Cardiac muscle cell (in vitro differentiated cells and primary cell): ENCODE measurements at regions not wholly inside any gene's neighbourhood (a gene's known extent, or its start where the extent isn't known, plus 50 kb on each side); places are given as distances from the start of the nearest gene placed in this dataset.

ENCODE experiments used
- DNase-seq, 2 donors: peaks; one replicate each; pipeline versions ENCODE4 v3.0.0 to v3.0.0-alpha.2; 2010 to 2017; ENCODE audit warnings: low read depth in 1 of 2, low spot score in 1 of 2
- H3K27ac ChIP-seq: fragments of 200-600 bp; sonication (generic); 2 replicates; pipeline ENCODE4 v1.5.1; 2016
- H3K27me3 ChIP-seq: fragments of 200-600 bp; sonication (generic); 2 replicates; pipeline ENCODE4 v1.6.0; 2016; ENCODE audit warnings: control low read depth
- H3K36me3 ChIP-seq: fragments of 200-600 bp; sonication (generic); 2 replicates; pipeline ENCODE4 v1.5.1; 2016; ENCODE audit warnings: control low read depth
- H3K4me1 ChIP-seq: fragments of 200-600 bp; sonication (generic); 2 replicates; pipeline ENCODE4 v1.8.1; 2017; ENCODE audit warnings: low read depth, mild to moderate bottlenecking, mixed run types
- H3K4me3 ChIP-seq: fragments of 200-600 bp; sonication (generic); 2 replicates; pipeline ENCODE4 v1.5.1; 2016; ENCODE audit warnings: mild to moderate bottlenecking
- H3K9me3 ChIP-seq: fragments of 200-600 bp; sonication (generic); 2 replicates; pipeline ENCODE4 v1.5.1; 2017; ENCODE audit warnings: low read depth, mild to moderate bottlenecking, control low read depth
- CTCF ChIP-seq: IDR thresholded peaks from 2 replicates; pipeline ENCODE4 v1.5.1; 2012; ENCODE audit warnings: low read depth, mild to moderate bottlenecking, low read length

GRCh38 chr13:79910875-79911540 is 429.9 kb downstream of the SPRY2 start:
- DNase-seq = peak in 1 of 2 donors; percentile 47

GRCh38 chr13:79909644-79910043 is 428.7 kb downstream of the NDFIP2 start:
- DNase-seq = no peak
- peaks cover 11% of the 10 kb centered on the region for H3K4me1 ChIP-seq
- TF ChIP-seq CTCF = no peak
- no peaks in the 10 kb centered on the region for H3K9me3 ChIP-seq
- no peaks in the 10 kb centered on the region for H3K27me3 ChIP-seq
- no peaks in the 10 kb centered on the region for H3K36me3 ChIP-seq
- H3K27ac ChIP-seq = no peak overlapping the region
- no peak overlapping the region for H3K4me3 ChIP-seq

More at GRCh38 chr13:79910875-79911540, 429.9 kb downstream of the SPRY2 start:
- H3K27ac ChIP-seq = peak overlapping the region; percentile 23
- no peaks in the 10 kb centered on the region for H3K9me3 ChIP-seq
- no peak overlapping the region for H3K4me3 ChIP-seq
- no peaks in the 10 kb centered on the region for H3K36me3 ChIP-seq
- no peak for TF ChIP-seq CTCF
- H3K27me3 ChIP-seq = no peaks in the 10 kb centered on the region
- peaks cover 11% of the 10 kb centered on the region for H3K4me1 ChIP-seq

- H3K27me3 ChIP-seq = no peaks in the 10 kb centered on the region
- H3K9me3 ChIP-seq = no peaks in the 10 kb centered on the region
- DNase-seq = no peak
- peaks cover 11% of the 10 kb centered on the region for H3K4me1 ChIP-seq
- no peak overlapping the region for H3K27ac ChIP-seq
- no peak for TF ChIP-seq CTCF
- no peaks in the 10 kb centered on the region for H3K36me3 ChIP-seq
- H3K4me3 ChIP-seq = no peak overlapping the region
Measured at GRCh38 chr13:79908381-79908780, 427.4 kb downstream of the NDFIP2 start.

GRCh38 chr13:79907527-79907926 is 426.6 kb downstream of the NDFIP2 start:
- no peak for TF ChIP-seq CTCF
- no peak overlapping the region for H3K4me3 ChIP-seq

GRCh38 chr13:79906345-79906744 is 425.4 kb downstream of the NDFIP2 start:
- Histone ChIP-seq H3K27me3 (no peaks in the 10 kb centered on the region), H3K4me3 (no peak overlapping the region), H3K4me1 (peaks cover 6% of the 10 kb centered on the region), H3K9me3 (no peaks in the 10 kb centered on the region), H3K36me3 (no peaks in the 10 kb centered on the region), H3K27ac (no peak overlapping the region)
- no peak for DNase-seq
- TF ChIP-seq CTCF = no peak

More at GRCh38 chr13:79907527-79907926, 426.6 kb downstream of the NDFIP2 start:
- Histone ChIP-seq H3K4me1 (peaks cover 11% of the 10 kb centered on the region), H3K27me3 (no peaks in the 10 kb centered on the region), H3K27ac (no peak overlapping the region), H3K36me3 (no peaks in the 10 kb centered on the region), H3K9me3 (no peaks in the 10 kb centered on the region)
- no peak for DNase-seq
